ENCODE measurements at regions not wholly inside any gene's neighbourhood (a gene's known extent, or its start where the extent isn't known, plus 50 kb on each side); places are given as distances from the start of the nearest gene placed in this dataset.

DNA sequence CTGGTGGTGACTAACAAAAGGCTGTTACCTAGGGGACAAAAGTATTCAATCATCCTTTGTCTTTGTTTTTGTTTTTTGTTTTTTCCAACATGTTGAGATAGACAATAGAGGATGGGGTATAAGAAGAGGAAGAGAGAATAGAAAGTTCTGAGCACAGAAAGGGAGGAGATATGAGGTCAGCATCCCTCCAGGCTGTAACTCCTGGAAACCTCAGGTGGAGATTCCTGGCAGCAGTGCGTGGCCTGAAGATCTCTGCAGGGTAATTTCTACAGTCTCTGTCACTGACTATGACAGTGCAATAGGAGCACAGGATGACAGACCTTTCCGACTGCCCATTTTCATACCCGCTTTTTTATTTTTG is 112.1 kb downstream of the ADRB2 start:
- TF ChIP-seq, protein P1, sequence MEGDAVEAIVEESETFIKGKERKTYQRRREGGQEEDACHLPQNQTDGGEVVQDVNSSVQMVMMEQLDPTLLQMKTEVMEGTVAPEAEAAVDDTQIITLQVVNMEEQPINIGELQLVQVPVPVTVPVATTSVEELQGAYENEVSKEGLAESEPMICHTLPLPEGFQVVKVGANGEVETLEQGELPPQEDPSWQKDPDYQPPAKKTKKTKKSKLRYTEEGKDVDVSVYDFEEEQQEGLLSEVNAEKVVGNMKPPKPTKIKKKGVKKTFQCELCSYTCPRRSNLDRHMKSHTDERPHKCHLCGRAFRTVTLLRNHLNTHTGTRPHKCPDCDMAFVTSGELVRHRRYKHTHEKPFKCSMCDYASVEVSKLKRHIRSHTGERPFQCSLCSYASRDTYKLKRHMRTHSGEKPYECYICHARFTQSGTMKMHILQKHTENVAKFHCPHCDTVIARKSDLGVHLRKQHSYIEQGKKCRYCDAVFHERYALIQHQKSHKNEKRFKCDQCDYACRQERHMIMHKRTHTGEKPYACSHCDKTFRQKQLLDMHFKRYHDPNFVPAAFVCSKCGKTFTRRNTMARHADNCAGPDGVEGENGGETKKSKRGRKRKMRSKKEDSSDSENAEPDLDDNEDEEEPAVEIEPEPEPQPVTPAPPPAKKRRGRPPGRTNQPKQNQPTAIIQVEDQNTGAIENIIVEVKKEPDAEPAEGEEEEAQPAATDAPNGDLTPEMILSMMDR (IDR thresholded peaks at IDR 0.05), result no peak
- no peak for TF ChIP-seq POLR2A (IDR thresholded peaks at IDR 0.05)

Data from right lobe of liver (tissue), 4 donors.